ENCODE measurements at regions not wholly inside any gene's neighbourhood (a gene's known extent, or its start where the extent isn't known, plus 50 kb on each side); places are given as distances from the start of the nearest gene placed in this dataset.
"Not testable (repeated sequence)": the region's sequence is repeated elsewhere in the genome, so short reads cannot be mapped to it uniquely, and the experiment has no call there.

GRCh38 chr15:22719980-22720379, 66.5 kb upstream of the NIPA1 start:
- not testable (repeated sequence) for H3K4me3 ChIP-seq (ENCODE audit: insufficient read depth, low read depth, low read length); H3K36me3 ChIP-seq (replicated peaks; ENCODE audit: control insufficient read depth, insufficient read depth, low read length); H3K27me3 ChIP-seq (ENCODE audit: control insufficient read depth, insufficient read depth, low read length); DNase-seq

- H3K36me3 ChIP-seq (replicated peaks; ENCODE audit: control insufficient read depth, insufficient read depth, low read length); H3K4me3 ChIP-seq (ENCODE audit: insufficient read depth, low read depth, low read length); H3K27me3 ChIP-seq (ENCODE audit: control insufficient read depth, insufficient read depth, low read length); DNase-seq: not testable (repeated sequence)
These were observed 60.3 kb upstream of the NIPA1 start for GRCh38 chr15:22726104-22726503.

- H3K27me3 ChIP-seq (ENCODE audit: control insufficient read depth, insufficient read depth, low read length); DNase-seq; H3K36me3 ChIP-seq (replicated peaks; ENCODE audit: control insufficient read depth, insufficient read depth, low read length); H3K4me3 ChIP-seq (ENCODE audit: insufficient read depth, low read depth, low read length): not testable (repeated sequence)
These were observed 51.4 kb upstream of the NIPA1 start for GRCh38 chr15:22735067-22735466.

GRCh38 chr15:22735781-22736180, 50.7 kb upstream of the NIPA1 start:
- H3K36me3 ChIP-seq (replicated peaks; ENCODE audit: control insufficient read depth, insufficient read depth, low read length): no peaks in the 10 kb centered on the region
- H3K4me3 ChIP-seq (ENCODE audit: insufficient read depth, low read depth, low read length): no peak overlapping the region
- no peaks in the 10 kb centered on the region for H3K27me3 ChIP-seq (ENCODE audit: control insufficient read depth, insufficient read depth, low read length)
- DNase-seq: no peak

GRCh38 chr15:22736200-22736599, 50.2 kb upstream of the NIPA1 start:
- H3K27me3 ChIP-seq (ENCODE audit: control insufficient read depth, insufficient read depth, low read length); H3K4me3 ChIP-seq (ENCODE audit: insufficient read depth, low read depth, low read length); H3K36me3 ChIP-seq (replicated peaks; ENCODE audit: control insufficient read depth, insufficient read depth, low read length); DNase-seq: not testable (repeated sequence)

Measured in H7 (cell line).